SU-DHL-6 (cell line): ENCODE measurements at regions not wholly inside any gene's neighbourhood (a gene's known extent, or its start where the extent isn't known, plus 50 kb on each side); places are given as distances from the start of the nearest gene placed in this dataset.

ENCODE experiments used
- EZH2phosphoT487 ChIP-seq: fragments of 200-600 bp; sonication (generic), shearing (Covaris generic); conservative IDR thresholded peaks from 2 replicates; pipeline ENCODE4 v1.6.1; 2018; ENCODE audit warnings: mild to moderate bottlenecking, antibody characterized with exemption, low read length, moderate library complexity, mixed read lengths
- TF ChIP-seq, protein P1 (sequence below): fragments of 200-600 bp; sonication (generic); IDR thresholded peaks from one replicate; pipeline ENCODE4 v1.5.1; 2017; ENCODE audit warnings: antibody characterized with exemption, mild to moderate bottlenecking, low read length, moderate library complexity; ENCODE audit not compliant: insufficient read depth, poor library complexity, severe bottlenecking

DNA sequence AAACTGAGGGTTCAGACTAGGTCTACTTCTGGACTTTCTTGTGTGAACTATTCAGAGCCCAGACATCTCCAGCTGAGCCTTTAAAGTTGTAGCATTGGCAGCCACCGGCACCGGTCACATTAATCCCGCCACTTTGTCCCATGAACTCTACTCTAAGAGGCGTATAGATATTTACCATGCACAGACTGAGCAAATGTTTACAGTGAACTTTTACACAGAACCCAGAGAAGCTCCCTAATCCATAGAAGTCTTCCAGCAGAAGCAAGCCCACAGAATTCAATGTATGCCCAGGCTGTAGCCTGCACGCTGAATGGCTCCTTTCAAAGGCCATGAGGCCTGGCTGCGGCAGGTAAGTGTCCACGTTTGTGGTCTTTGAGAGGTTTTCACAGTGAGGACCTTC is 466.9 kb downstream of the ENC1 start:
- TF ChIP-seq, protein P1, sequence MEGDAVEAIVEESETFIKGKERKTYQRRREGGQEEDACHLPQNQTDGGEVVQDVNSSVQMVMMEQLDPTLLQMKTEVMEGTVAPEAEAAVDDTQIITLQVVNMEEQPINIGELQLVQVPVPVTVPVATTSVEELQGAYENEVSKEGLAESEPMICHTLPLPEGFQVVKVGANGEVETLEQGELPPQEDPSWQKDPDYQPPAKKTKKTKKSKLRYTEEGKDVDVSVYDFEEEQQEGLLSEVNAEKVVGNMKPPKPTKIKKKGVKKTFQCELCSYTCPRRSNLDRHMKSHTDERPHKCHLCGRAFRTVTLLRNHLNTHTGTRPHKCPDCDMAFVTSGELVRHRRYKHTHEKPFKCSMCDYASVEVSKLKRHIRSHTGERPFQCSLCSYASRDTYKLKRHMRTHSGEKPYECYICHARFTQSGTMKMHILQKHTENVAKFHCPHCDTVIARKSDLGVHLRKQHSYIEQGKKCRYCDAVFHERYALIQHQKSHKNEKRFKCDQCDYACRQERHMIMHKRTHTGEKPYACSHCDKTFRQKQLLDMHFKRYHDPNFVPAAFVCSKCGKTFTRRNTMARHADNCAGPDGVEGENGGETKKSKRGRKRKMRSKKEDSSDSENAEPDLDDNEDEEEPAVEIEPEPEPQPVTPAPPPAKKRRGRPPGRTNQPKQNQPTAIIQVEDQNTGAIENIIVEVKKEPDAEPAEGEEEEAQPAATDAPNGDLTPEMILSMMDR: no peak
- no peak for TF ChIP-seq EZH2phosphoT487
